ENCODE measurements at regions not wholly inside any gene's neighbourhood (a gene's known extent, or its start where the extent isn't known, plus 50 kb on each side); places are given as distances from the start of the nearest gene placed in this dataset.

GRCh38 chr1:73635021-73635420 lies 563.0 kb downstream of the LRRIQ3 start:
- TF ChIP-seq EZH2phosphoT487 (IDR thresholded peaks at IDR 0.05; ENCODE audit: insufficient read depth, low read depth) (no peak), EZH2 (IDR thresholded peaks at IDR 0.05; ENCODE audit: insufficient read depth, poor library complexity, severe bottlenecking) (no peak)
